ENCODE measurements at regions not wholly inside any gene's neighbourhood (a gene's known extent, or its start where the extent isn't known, plus 50 kb on each side); places are given as distances from the start of the nearest gene placed in this dataset.

GRCh38 chr6:115398607-115399006 lies 662.1 kb downstream of the FRK start:
- no peak for TF ChIP-seq CTCF (IDR thresholded peaks at IDR 0.05; ENCODE audit: low read depth, low read length)
- H3K4me3 ChIP-seq (replicated peaks in 1 of 2; ENCODE audit: low read depth in 2 of 2, low read length in 2 of 2), result no peak overlapping the region
- no peak for DNase-seq (ENCODE audit: low read depth in 2 of 2)

- no peak for TF ChIP-seq CTCF (IDR thresholded peaks at IDR 0.05; ENCODE audit: low read depth, low read length)
- no peak for DNase-seq (ENCODE audit: low read depth in 2 of 2)
- no peak overlapping the region for H3K4me3 ChIP-seq (replicated peaks in 1 of 2; ENCODE audit: low read depth in 2 of 2, low read length in 2 of 2)
These were observed 664.4 kb downstream of the FRK start for GRCh38 chr6:115396112-115396906.

GRCh38 chr6:115393821-115394220 lies 666.9 kb downstream of the FRK start:
- H3K4me3 ChIP-seq (replicated peaks in 1 of 2; ENCODE audit: low read depth in 2 of 2, low read length in 2 of 2), result no peak overlapping the region
- no peak for DNase-seq (ENCODE audit: low read depth in 2 of 2)
- no peak for TF ChIP-seq CTCF (IDR thresholded peaks at IDR 0.05; ENCODE audit: low read depth, low read length)

GRCh38 chr6:115370202-115370601 lies 690.5 kb downstream of the FRK start:
- H3K4me3 ChIP-seq (replicated peaks in 1 of 2; ENCODE audit: low read depth in 2 of 2, low read length in 2 of 2), result no peak overlapping the region
- TF ChIP-seq CTCF (IDR thresholded peaks at IDR 0.05; ENCODE audit: low read depth, low read length), result no peak
- no peak for DNase-seq (ENCODE audit: low read depth in 2 of 2)

- TF ChIP-seq CTCF (IDR thresholded peaks at IDR 0.05; ENCODE audit: low read depth, low read length), result no peak
- no peak for DNase-seq (ENCODE audit: low read depth in 2 of 2)
These were observed 694.9 kb downstream of the FRK start for GRCh38 chr6:115365783-115366182.

GRCh38 chr6:115363379-115363778 lies 697.3 kb downstream of the FRK start:
- no peak overlapping the region for H3K4me3 ChIP-seq (replicated peaks in 1 of 2; ENCODE audit: low read depth in 2 of 2, low read length in 2 of 2)
- DNase-seq (ENCODE audit: low read depth in 2 of 2), result no peak
- no peak for TF ChIP-seq CTCF (IDR thresholded peaks at IDR 0.05; ENCODE audit: low read depth, low read length)

More at GRCh38 chr6:115365783-115366182, 694.9 kb downstream of the FRK start:
- H3K4me3 ChIP-seq (replicated peaks in 1 of 2; ENCODE audit: low read depth in 2 of 2, low read length in 2 of 2), result no peak overlapping the region

- no peak for TF ChIP-seq CTCF (IDR thresholded peaks at IDR 0.05; ENCODE audit: low read depth, low read length)
- DNase-seq (ENCODE audit: low read depth in 2 of 2), result no peak
- H3K4me3 ChIP-seq (replicated peaks in 1 of 2; ENCODE audit: low read depth in 2 of 2, low read length in 2 of 2), result no peak overlapping the region
These were observed 698.5 kb downstream of the FRK start for GRCh38 chr6:115362234-115362633.

All from cardiac fibroblast (primary cell).